ENCODE measurements at regions not wholly inside any gene's neighbourhood (a gene's known extent, or its start where the extent isn't known, plus 50 kb on each side); places are given as distances from the start of the nearest gene placed in this dataset.

- FAIRE-seq (no peak), DNase-seq (ENCODE audit: low read depth, low spot score) (no peak)
- H3K36me3 ChIP-seq (ENCODE audit: control insufficient read depth in 2 of 2, extremely low read depth in 1 of 2, insufficient read depth in 2 of 2, low read length in 2 of 2) = no peaks in the 10 kb centered on the region
- H4K20me1 ChIP-seq (ENCODE audit: control insufficient read depth, extremely low read depth, insufficient read depth, low read length) = no peaks in the 10 kb centered on the region
- TF ChIP-seq CTCF (optimal IDR thresholded peaks at IDR 0.05 in 1 of 3, IDR thresholded peaks at IDR 0.05 in 1 of 3, conservative IDR thresholded peaks at IDR 0.05 in 1 of 3; ENCODE audit: extremely low read depth in 1 of 3, insufficient read depth in 2 of 3, low read length in 3 of 3) (no peak), EZH2 (IDR thresholded peaks at IDR 0.05; ENCODE audit: low read length) (no peak)
- H3K4me1 ChIP-seq (ENCODE audit: control insufficient read depth, extremely low read depth, insufficient read depth, low read length) = no peaks in the 10 kb centered on the region
- H3K79me2 ChIP-seq (ENCODE audit: control insufficient read depth, insufficient read depth, low read length) = no peaks in the 10 kb centered on the region
- no peaks in the 10 kb centered on the region for H3K27me3 ChIP-seq (ENCODE audit: control insufficient read depth, extremely low read depth, insufficient read depth, low read length)
- H3K4me2 ChIP-seq (ENCODE audit: control insufficient read depth, extremely low read depth, insufficient read depth, low read depth, low read length) = no peak overlapping the region
- no peak overlapping the region for H3K9ac ChIP-seq (ENCODE audit: control insufficient read depth, extremely low read depth, insufficient read depth, low read length)
- no peaks in the 10 kb centered on the region for H3K9me3 ChIP-seq (ENCODE audit: control insufficient read depth, low read depth, low read length)
- no peak overlapping the region for H2AFZ ChIP-seq (ENCODE audit: control insufficient read depth, low read length)
- dilution Hi-C loops (cut with MboI; ENCODE audit: extremely low pct_ligation_motif_present, low sequenced_read_pairs) = no loop called here
- H3K4me3 ChIP-seq (ENCODE audit: control insufficient read depth in 2 of 3, extremely low read depth in 1 of 3, insufficient read depth in 2 of 3, low read depth in 1 of 3, low read length in 3 of 3) = no peak overlapping the region
- H3K27ac ChIP-seq (ENCODE audit: control insufficient read depth, insufficient read depth, low read length) = no peak overlapping the region
- no peaks in the 10 kb centered on the region for H3K9me1 ChIP-seq (ENCODE audit: control insufficient read depth, extremely low read depth, insufficient read depth, low read length)
These were observed 57.3 kb upstream of the TPM4 start for GRCh38 chr19:16018801-16019551.

- Histone ChIP-seq H3K4me1 (ENCODE audit: control insufficient read depth, extremely low read depth, insufficient read depth, low read length) (no peaks in the 10 kb centered on the region), H3K9ac (ENCODE audit: control insufficient read depth, extremely low read depth, insufficient read depth, low read length) (no peak overlapping the region), H3K9me3 (ENCODE audit: control insufficient read depth, low read depth, low read length) (no peaks in the 10 kb centered on the region), H3K27me3 (ENCODE audit: control insufficient read depth, extremely low read depth, insufficient read depth, low read length) (no peaks in the 10 kb centered on the region), H3K27ac (ENCODE audit: control insufficient read depth, insufficient read depth, low read length) (no peak overlapping the region), H3K79me2 (ENCODE audit: control insufficient read depth, insufficient read depth, low read length) (no peaks in the 10 kb centered on the region), H3K9me1 (ENCODE audit: control insufficient read depth, extremely low read depth, insufficient read depth, low read length) (no peaks in the 10 kb centered on the region), H3K4me2 (ENCODE audit: control insufficient read depth, extremely low read depth, insufficient read depth, low read depth, low read length) (no peak overlapping the region), H3K4me3 (ENCODE audit: control insufficient read depth in 2 of 3, extremely low read depth in 1 of 3, insufficient read depth in 2 of 3, low read depth in 1 of 3, low read length in 3 of 3) (no peak overlapping the region), H4K20me1 (ENCODE audit: control insufficient read depth, extremely low read depth, insufficient read depth, low read length) (no peaks in the 10 kb centered on the region), H3K36me3 (ENCODE audit: control insufficient read depth in 2 of 2, extremely low read depth in 1 of 2, insufficient read depth in 2 of 2, low read length in 2 of 2) (no peaks in the 10 kb centered on the region), H2AFZ (ENCODE audit: control insufficient read depth, low read length) (no peak overlapping the region)
- TF ChIP-seq CTCF (optimal IDR thresholded peaks at IDR 0.05 in 1 of 3, IDR thresholded peaks at IDR 0.05 in 1 of 3, conservative IDR thresholded peaks at IDR 0.05 in 1 of 3; ENCODE audit: extremely low read depth in 1 of 3, insufficient read depth in 2 of 3, low read length in 3 of 3) (no peak), EZH2 (IDR thresholded peaks at IDR 0.05; ENCODE audit: low read length) (no peak)
- dilution Hi-C loops (cut with MboI; ENCODE audit: extremely low pct_ligation_motif_present, low sequenced_read_pairs) = no loop called here
- DNase-seq (ENCODE audit: low read depth, low spot score) (no peak), FAIRE-seq (no peak)
These were observed 56.4 kb upstream of the TPM4 start for GRCh38 chr19:16019691-16020448.
